NCI-H524 (cell line): ENCODE measurements at regions not wholly inside any gene's neighbourhood (a gene's known extent, or its start where the extent isn't known, plus 50 kb on each side); places are given as distances from the start of the nearest gene placed in this dataset.
A peak's percentile ranks its signal among the peaks of the same experiment; 100 is the strongest.

ENCODE experiments used
- DNase-seq, 2 experiments: peaks; one replicate each; lab custom pipeline; 2025; lab: John Stamatoyannopoulos, UW

GRCh38 chr6:159099961-159100360 lies 55.2 kb upstream of the TAGAP start:
- DNase-seq = no peak

GRCh38 chr6:159099276-159099675 lies 54.5 kb upstream of the TAGAP start:
- DNase-seq = no peak

- no peak for DNase-seq
Measured at GRCh38 chr6:159098636-159099106, 53.9 kb upstream of the TAGAP start.

GRCh38 chr6:159097256-159097655 lies 52.5 kb upstream of the TAGAP start:
- no peak for DNase-seq

GRCh38 chr6:159095616-159096015 lies 50.8 kb upstream of the TAGAP start:
- DNase-seq = peak; percentile 82 to 95

- peak; percentile 89 to 92 for DNase-seq
Measured at GRCh38 chr6:159094444-159095252, 49.9 kb upstream of the TAGAP start.
